ENCODE measurements at regions not wholly inside any gene's neighbourhood (a gene's known extent, or its start where the extent isn't known, plus 50 kb on each side); places are given as distances from the start of the nearest gene placed in this dataset.

DNA sequence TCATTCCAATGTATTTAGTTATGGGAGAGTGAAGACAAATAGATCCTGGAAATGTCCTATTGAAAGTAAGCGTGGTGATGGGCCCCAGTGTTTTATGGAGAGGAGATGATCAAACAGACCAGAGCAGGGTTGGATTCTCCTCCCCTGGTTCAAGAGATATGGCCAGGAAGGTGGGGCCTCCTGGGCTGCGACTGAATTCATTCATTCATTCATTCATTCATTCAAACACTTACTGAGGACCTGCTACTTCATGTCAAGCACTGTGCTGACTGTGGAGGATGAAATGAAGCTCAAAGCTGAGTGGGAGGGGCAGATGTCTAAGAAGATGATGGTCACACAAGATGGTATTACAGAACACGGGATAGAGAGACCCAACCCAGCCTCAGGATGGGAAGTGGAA is 71.5 kb upstream of the TNR start:
- Histone ChIP-seq H3K27me3 (no peaks in the 10 kb centered on the region), H3K4me1 (no peaks in the 10 kb centered on the region), H3K4me3 (no peak overlapping the region), H3K36me3 (no peaks in the 10 kb centered on the region), H3K27ac (no peak overlapping the region), H3K9me3 (no peaks in the 10 kb centered on the region)
- intact Hi-C loops (cut with DNase I) = no loop called here
- DNase-seq = no peak
- WGBS (ENCODE audit: insufficient coverage, low coverage, low lambda C conversion rate, missing lambda C conversion rate) = 29% methylated on average over 3 of the region's 3 CpGs
- ATAC-seq = no peak
- no peak for TF ChIP-seq POLR2A (IDR thresholded peaks at IDR 0.05)
- TF ChIP-seq, protein P1, sequence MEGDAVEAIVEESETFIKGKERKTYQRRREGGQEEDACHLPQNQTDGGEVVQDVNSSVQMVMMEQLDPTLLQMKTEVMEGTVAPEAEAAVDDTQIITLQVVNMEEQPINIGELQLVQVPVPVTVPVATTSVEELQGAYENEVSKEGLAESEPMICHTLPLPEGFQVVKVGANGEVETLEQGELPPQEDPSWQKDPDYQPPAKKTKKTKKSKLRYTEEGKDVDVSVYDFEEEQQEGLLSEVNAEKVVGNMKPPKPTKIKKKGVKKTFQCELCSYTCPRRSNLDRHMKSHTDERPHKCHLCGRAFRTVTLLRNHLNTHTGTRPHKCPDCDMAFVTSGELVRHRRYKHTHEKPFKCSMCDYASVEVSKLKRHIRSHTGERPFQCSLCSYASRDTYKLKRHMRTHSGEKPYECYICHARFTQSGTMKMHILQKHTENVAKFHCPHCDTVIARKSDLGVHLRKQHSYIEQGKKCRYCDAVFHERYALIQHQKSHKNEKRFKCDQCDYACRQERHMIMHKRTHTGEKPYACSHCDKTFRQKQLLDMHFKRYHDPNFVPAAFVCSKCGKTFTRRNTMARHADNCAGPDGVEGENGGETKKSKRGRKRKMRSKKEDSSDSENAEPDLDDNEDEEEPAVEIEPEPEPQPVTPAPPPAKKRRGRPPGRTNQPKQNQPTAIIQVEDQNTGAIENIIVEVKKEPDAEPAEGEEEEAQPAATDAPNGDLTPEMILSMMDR (IDR thresholded peaks at IDR 0.05) = no peak

DNA sequence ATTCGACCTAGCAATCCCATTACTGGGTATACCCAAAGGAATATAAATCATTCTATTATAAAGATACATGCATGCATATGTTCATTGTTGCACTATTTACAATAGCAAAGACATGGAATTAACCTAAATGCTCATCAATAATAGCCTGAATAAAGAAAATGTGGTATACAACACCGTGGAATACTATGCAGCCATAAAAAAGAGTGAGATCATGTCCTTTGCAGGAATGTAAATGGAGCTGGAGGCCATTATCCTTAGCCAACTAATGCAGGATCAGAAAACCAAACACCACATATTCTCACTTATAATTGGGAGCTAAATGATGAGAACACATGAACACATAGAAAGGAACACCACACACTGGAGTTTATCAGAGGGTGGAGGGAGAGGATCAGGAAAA is 69.5 kb upstream of the TNR start:
- intact Hi-C loops (cut with DNase I) = no loop called here
- H3K36me3 ChIP-seq = no peaks in the 10 kb centered on the region
- H3K9me3 ChIP-seq = no peaks in the 10 kb centered on the region
- DNase-seq (no peak), ATAC-seq (no peak)
- no peaks in the 10 kb centered on the region for H3K27me3 ChIP-seq
- no peaks in the 10 kb centered on the region for H3K4me1 ChIP-seq
- H3K27ac ChIP-seq = no peak overlapping the region
- no peak for TF ChIP-seq POLR2A (IDR thresholded peaks at IDR 0.05)
- TF ChIP-seq, protein P1 (IDR thresholded peaks at IDR 0.05) = no peak
- WGBS (ENCODE audit: insufficient coverage, low coverage, low lambda C conversion rate, missing lambda C conversion rate) = 56% methylated on average over 2 of the region's 2 CpGs
- no peak overlapping the region for H3K4me3 ChIP-seq

DNA sequence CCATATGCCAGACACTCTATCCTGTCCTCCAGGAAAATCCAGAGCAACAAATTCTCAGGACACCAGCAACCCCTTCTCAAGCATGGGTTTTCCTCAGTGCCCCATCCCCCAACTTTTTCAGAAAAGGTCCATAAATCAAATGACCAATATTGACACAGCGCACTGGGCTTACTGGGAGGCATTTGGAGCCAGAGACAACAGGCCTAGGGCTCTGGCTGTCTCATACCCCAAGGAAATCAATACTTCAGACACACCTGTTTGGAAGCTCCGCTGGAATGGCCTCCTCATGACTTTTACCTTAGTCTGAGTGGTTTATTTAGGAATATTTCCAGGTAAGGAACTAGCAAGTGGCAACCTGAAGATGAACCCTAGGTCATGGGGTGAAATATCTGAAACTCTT is 66.9 kb upstream of the TNR start:
- no peaks in the 10 kb centered on the region for H3K27me3 ChIP-seq
- TF ChIP-seq POLR2A (IDR thresholded peaks at IDR 0.05) = no peak
- TF ChIP-seq, protein P1 (IDR thresholded peaks at IDR 0.05) = no peak
- intact Hi-C loops (cut with DNase I) = no loop called here
- no peaks in the 10 kb centered on the region for H3K36me3 ChIP-seq
- peak in 2 of 4 donors; percentile 49 to 57 for ATAC-seq
- H3K9me3 ChIP-seq = no peaks in the 10 kb centered on the region
- WGBS (ENCODE audit: insufficient coverage, low coverage, low lambda C conversion rate, missing lambda C conversion rate) = 14% methylated on average over 1 of the region's 2 CpGs
- H3K4me3 ChIP-seq = no peak overlapping the region
- DNase-seq = no peak
- H3K27ac ChIP-seq = no peak overlapping the region
- no peaks in the 10 kb centered on the region for H3K4me1 ChIP-seq

DNA sequence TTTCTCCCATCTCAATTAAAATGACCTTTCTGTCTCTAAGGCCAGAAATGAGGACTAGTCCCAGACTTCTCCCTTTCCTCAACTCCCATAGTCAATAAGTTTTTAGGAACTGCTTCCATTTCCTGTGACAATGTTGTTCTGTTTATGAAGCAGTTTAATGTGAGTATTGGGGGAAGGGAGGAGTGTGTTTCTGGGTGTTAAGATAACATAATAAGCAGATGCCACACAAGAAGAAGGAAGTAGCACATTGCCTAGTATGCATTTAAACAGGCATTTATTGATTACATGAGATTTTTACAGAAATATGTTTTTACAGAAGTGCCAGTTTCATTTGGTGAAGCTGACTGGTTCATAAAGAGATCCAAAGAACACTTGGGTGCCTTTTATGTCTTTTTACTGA is 65.6 kb upstream of the TNR start:
- Histone ChIP-seq H3K27me3 (no peaks in the 10 kb centered on the region), H3K4me1 (no peaks in the 10 kb centered on the region), H3K36me3 (no peaks in the 10 kb centered on the region), H3K27ac (no peak overlapping the region), H3K9me3 (no peaks in the 10 kb centered on the region), H3K4me3 (no peak overlapping the region)
- TF ChIP-seq, protein P1 (IDR thresholded peaks at IDR 0.05) = no peak
- TF ChIP-seq POLR2A (IDR thresholded peaks at IDR 0.05) = no peak
- DNase-seq (no peak), ATAC-seq (peak in 2 of 4 donors; percentile 32 to 40)
- intact Hi-C loops (cut with DNase I) = no loop called here

DNA sequence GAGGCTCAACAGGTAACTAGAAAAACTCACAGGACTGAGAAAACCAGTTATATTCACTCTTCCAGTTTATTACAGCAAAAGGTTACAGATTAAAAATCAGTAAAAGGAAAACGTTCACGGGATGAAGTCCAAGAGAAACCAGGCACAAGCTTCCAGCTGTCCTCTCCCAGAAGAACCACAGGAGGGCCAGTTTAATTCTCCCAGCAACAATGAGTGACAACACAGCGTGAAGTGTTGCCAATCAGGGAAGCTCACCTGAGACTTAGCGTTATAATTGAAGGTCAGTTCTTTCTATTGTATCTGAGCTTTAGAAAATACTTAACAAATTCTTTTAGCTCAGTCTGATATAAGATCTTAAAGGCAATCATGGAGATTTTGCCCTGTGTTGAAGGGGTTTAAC is 65.2 kb upstream of the TNR start:
- DNase-seq (no peak), ATAC-seq (no peak)
- 29% methylated on average over 4 of the region's 4 CpGs for WGBS (ENCODE audit: insufficient coverage, low coverage, low lambda C conversion rate, missing lambda C conversion rate)
- no peak overlapping the region for H3K4me3 ChIP-seq
- TF ChIP-seq, protein P1 (IDR thresholded peaks at IDR 0.05) = no peak
- no peak for TF ChIP-seq POLR2A (IDR thresholded peaks at IDR 0.05)
- H3K36me3 ChIP-seq = no peaks in the 10 kb centered on the region
- H3K27me3 ChIP-seq = no peaks in the 10 kb centered on the region
- H3K4me1 ChIP-seq = no peaks in the 10 kb centered on the region
- no peak overlapping the region for H3K27ac ChIP-seq
- intact Hi-C loops (cut with DNase I) = no loop called here
- H3K9me3 ChIP-seq = no peaks in the 10 kb centered on the region
